Stomach (tissue), 8 donors: ENCODE measurements at regions not wholly inside any gene's neighbourhood (a gene's known extent, or its start where the extent isn't known, plus 50 kb on each side); places are given as distances from the start of the nearest gene placed in this dataset.

Experiments used
- DNase-seq, 2 donors: peaks; one replicate each; pipeline versions ENCODE4 v3.0.0 to v3.0.0-alpha.2; 2013 to 2019
- H3K27ac ChIP-seq, 5 donors: fragments of 200-600 bp in 4 of 5; sonication (generic) in 4 of 5; one replicate each; pipeline ENCODE4 v1.5.1; 2013 to 2019; ENCODE audit warnings: mild to moderate bottlenecking in 1 of 5, moderate library complexity in 1 of 5
- H3K27me3 ChIP-seq, 3 donors: fragments of 200-600 bp; sonication (generic); one replicate each; pipeline ENCODE4 v1.5.1; 2017 to 2019; ENCODE audit warnings: mixed run types in 1 of 3
- H3K36me3 ChIP-seq, 4 donors: fragments of 200-600 bp; sonication (generic); 1 replicate in 3 of 4; 2 replicates in 1 of 4; pipeline ENCODE4 v1.5.1; 2016 to 2019
- H3K4me1 ChIP-seq, 4 donors: fragments of 200-600 bp; sonication (generic); one replicate each; pipeline ENCODE4 v1.5.1; 2016 to 2019
- H3K4me3 ChIP-seq, 4 donors: fragments of 200-600 bp; sonication (generic) in 3 of 4; one replicate each; pipeline ENCODE4 v1.5.1; 2016 to 2019; ENCODE audit warnings: mild to moderate bottlenecking in 1 of 4
- H3K9me3 ChIP-seq, 4 donors: fragments of 200-600 bp; sonication (generic); one replicate each; pipeline ENCODE4 v1.5.1; 2016 to 2019
- CTCF ChIP-seq, 7 experiments: fragments of 450-650 bp in 4 of 7; fragments of 200-600 bp in 3 of 7; sonication (generic) in 3 of 7; IDR thresholded peaks; one replicate each; pipeline ENCODE4 v1.5.1; 2016 to 2019; ENCODE audit warnings: antibody characterized with exemption in 7 of 7, control low read depth in 2 of 7, mild to moderate bottlenecking in 1 of 7
- EP300 ChIP-seq: sonication (generic); formaldehyde crosslinking; IDR thresholded peaks from one replicate; pipeline ENCODE4 v1.6.1; 2017; ENCODE audit warnings: antibody characterized with exemption
- POLR2A ChIP-seq, 4 donors: fragments of 450-650 bp; IDR thresholded peaks; one replicate each; pipeline ENCODE4 v1.6.1; 2016; ENCODE audit warnings: antibody characterized with exemption in 4 of 4, control low read depth in 2 of 4, mild to moderate bottlenecking in 1 of 4, moderate library complexity in 1 of 4
- POLR2AphosphoS5 ChIP-seq, 3 donors: sonication (generic); formaldehyde crosslinking; IDR thresholded peaks; one replicate each; pipeline ENCODE4 v1.6.1; 2016; ENCODE audit warnings: antibody characterized with exemption in 3 of 3
- WGBS, 5 donors: extraction: QIAGEN DNeasy Blood & Tissue Kit in 3 of 5; methylation state at CpG; one replicate each; pipeline versions ENCODE4 v1.1.5 to v1.1.7; 2013 to 2018; 5-methylcytosine and 5-hydroxymethylcytosine counted together
- intact Hi-C: fragments of 100-400 bp; cut with DNase I; formaldehyde crosslinking; loops from one replicate; pipeline ENCODE4 v1.15.1; 2023; ENCODE audit warnings: low total_unique reads
- donor health status: healthy with polysubstance abuse.
- donor health status: Bipolar disorder and iron deficiency.
- donor health status: healthy.

- H3K4me1 ChIP-seq, result no peaks in the 10 kb centered on the region
Observed at GRCh38 chr21:22536509-22536908, 1538.3 kb downstream of the NCAM2 start.

GRCh38 chr21:22544747-22545146, 1546.5 kb downstream of the NCAM2 start:
- 52 to 68% (median 60%) methylated on average over 2 of the region's 2 CpGs for WGBS, 5 donors
- Histone ChIP-seq H3K4me1 (no peaks in the 10 kb centered on the region), H3K27me3 (no peaks in the 10 kb centered on the region), H3K9me3 (peaks cover 0 to 26% (median 9%) of the 10 kb centered on the region in 4 donors), H3K27ac (no peak overlapping the region), H3K36me3 (no peaks in the 10 kb centered on the region), H3K4me3 (no peak overlapping the region)
- no peak for DNase-seq
- TF ChIP-seq EP300 (no peak), POLR2AphosphoS5 (IDR thresholded peaks at IDR 0.05) (no peak), POLR2A (IDR thresholded peaks at IDR 0.05) (no peak), CTCF (IDR thresholded peaks at IDR 0.05) (no peak)
- intact Hi-C loops, result no loop called here

More at GRCh38 chr21:22536509-22536908, 1538.3 kb downstream of the NCAM2 start:
- peaks cover 0 to 67% (median 25%) of the 10 kb centered on the region in 4 donors for H3K9me3 ChIP-seq
- intact Hi-C loops, result no loop called here
- H3K27ac ChIP-seq, result no peak overlapping the region
- no peaks in the 10 kb centered on the region for H3K27me3 ChIP-seq
- DNase-seq, result no peak
- TF ChIP-seq POLR2AphosphoS5 (IDR thresholded peaks at IDR 0.05), result no peak
- no peak for TF ChIP-seq POLR2A (IDR thresholded peaks at IDR 0.05)
- TF ChIP-seq EP300, result no peak
- TF ChIP-seq CTCF (IDR thresholded peaks at IDR 0.05), result no peak
- no peaks in the 10 kb centered on the region for H3K36me3 ChIP-seq
- no peak overlapping the region for H3K4me3 ChIP-seq

- H3K36me3 ChIP-seq, result no peaks in the 10 kb centered on the region
- H3K4me3 ChIP-seq, result no peak overlapping the region
- H3K27ac ChIP-seq, result no peak overlapping the region
- TF ChIP-seq CTCF (IDR thresholded peaks at IDR 0.05) (no peak), POLR2A (IDR thresholded peaks at IDR 0.05) (no peak), EP300 (no peak), POLR2AphosphoS5 (IDR thresholded peaks at IDR 0.05) (no peak)
- no peaks in the 10 kb centered on the region for H3K27me3 ChIP-seq
- peaks cover 0 to 4% (median 0%) of the 10 kb centered on the region in 4 donors for H3K9me3 ChIP-seq
- H3K4me1 ChIP-seq, result no peaks in the 10 kb centered on the region
- DNase-seq, result no peak
- intact Hi-C loops, result no loop called here
Observed at GRCh38 chr21:22552390-22552789, 1554.2 kb downstream of the NCAM2 start.

- no peak for DNase-seq
- intact Hi-C loops, result no loop called here
- H3K9me3 ChIP-seq, result peaks cover 0 to 4% (median 0%) of the 10 kb centered on the region in 4 donors
- no peak overlapping the region for H3K4me3 ChIP-seq
- no peaks in the 10 kb centered on the region for H3K4me1 ChIP-seq
- WGBS, 5 donors, result 69 to 78% (median 77%) methylated on average over 6 of the region's 6 CpGs
- no peaks in the 10 kb centered on the region for H3K36me3 ChIP-seq
- no peak for TF ChIP-seq CTCF (IDR thresholded peaks at IDR 0.05)
- no peak for TF ChIP-seq POLR2A (IDR thresholded peaks at IDR 0.05)
- TF ChIP-seq EP300, result no peak
- TF ChIP-seq POLR2AphosphoS5 (IDR thresholded peaks at IDR 0.05), result no peak
- H3K27ac ChIP-seq, result no peak overlapping the region
- no peaks in the 10 kb centered on the region for H3K27me3 ChIP-seq
Observed at GRCh38 chr21:22554690-22555316, 1556.6 kb downstream of the NCAM2 start.
